Left ventricle myocardium inferior (tissue), 1 donor: ENCODE measurements at regions not wholly inside any gene's neighbourhood (a gene's known extent, or its start where the extent isn't known, plus 50 kb on each side); places are given as distances from the start of the nearest gene placed in this dataset.

Experiments
- DNase-seq: peaks from one replicate; pipeline ENCODE4 v3.0.0-alpha.2; 2020
- H3K27ac ChIP-seq: fragments of 200-600 bp; replicated peaks from 2 replicates; pipeline ENCODE4 v1.8.0; 2021
- H3K27me3 ChIP-seq: fragments of 200-600 bp; 2 replicates; pipeline ENCODE4 v1.8.0; 2021; ENCODE audit warnings: low read depth
- H3K36me3 ChIP-seq: fragments of 200-600 bp; 2 replicates; pipeline ENCODE4 v1.8.0; 2021
- H3K4me1 ChIP-seq: fragments of 200-600 bp; 2 replicates; pipeline ENCODE4 v1.8.0; 2021
- H3K4me3 ChIP-seq: fragments of 200-600 bp; 2 replicates; pipeline ENCODE4 v1.8.0; 2021; ENCODE audit warnings: mild to moderate bottlenecking, moderate library complexity
- H3K9me3 ChIP-seq: fragments of 200-600 bp; replicated peaks from 2 replicates; pipeline ENCODE4 v1.8.0; 2021
- CTCF ChIP-seq: fragments of 200-600 bp; IDR thresholded peaks from 2 replicates; pipeline ENCODE4 v1.8.0; 2021; ENCODE audit warnings: antibody characterized with exemption, mild to moderate bottlenecking, borderline replicate concordance
- intact Hi-C: fragments of 100-400 bp; cut with micrococcal nuclease; formaldehyde crosslinking; loops from one replicate; pipeline ENCODE4 v1.11.0; 2022
- donor health status: DM: no; HTN: yes; CAD: no; lungs with severe emphysema.

GRCh38 chr7:54060643-54061042, 481.5 kb upstream of the VSTM2A start:
- no peaks in the 10 kb centered on the region for H3K27me3 ChIP-seq
- no peaks in the 10 kb centered on the region for H3K36me3 ChIP-seq
- no peak overlapping the region for H3K27ac ChIP-seq
- no peaks in the 10 kb centered on the region for H3K4me1 ChIP-seq
- H3K9me3 ChIP-seq: peaks cover 12% of the 10 kb centered on the region
- intact Hi-C loops: no loop called here
- H3K4me3 ChIP-seq: no peak overlapping the region
- no peak for TF ChIP-seq CTCF
- no peak for DNase-seq

- no peaks in the 10 kb centered on the region for H3K9me3 ChIP-seq
- intact Hi-C loops: no loop called here
- H3K4me1 ChIP-seq: no peaks in the 10 kb centered on the region
- H3K4me3 ChIP-seq: no peak overlapping the region
- no peak overlapping the region for H3K27ac ChIP-seq
- TF ChIP-seq CTCF: no peak
- H3K27me3 ChIP-seq: no peaks in the 10 kb centered on the region
- no peaks in the 10 kb centered on the region for H3K36me3 ChIP-seq
- no peak for DNase-seq
Measured at GRCh38 chr7:54066643-54067042, 475.5 kb upstream of the VSTM2A start.

DNA sequence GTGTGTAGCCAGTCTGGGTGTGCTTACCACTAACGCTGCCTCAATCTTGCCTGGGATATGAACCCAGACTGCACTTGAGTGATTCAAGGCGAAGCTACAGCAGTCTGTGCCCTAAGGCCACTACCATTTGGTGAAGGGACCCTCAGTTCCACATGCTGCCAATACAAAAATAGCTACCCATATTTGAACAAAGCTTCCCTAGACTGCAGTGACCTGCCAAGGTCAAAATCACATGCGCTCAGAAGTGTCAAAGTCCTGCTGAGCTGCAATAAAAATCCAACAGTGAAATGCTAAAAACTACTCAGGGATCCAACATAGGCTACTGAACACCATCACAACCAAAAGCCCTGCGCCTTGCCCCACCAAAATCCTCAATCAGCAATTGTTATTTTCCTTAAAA, 472.3 kb upstream of the VSTM2A start:
- Histone ChIP-seq H3K4me1 (no peaks in the 10 kb centered on the region), H3K27ac (no peak overlapping the region), H3K36me3 (no peaks in the 10 kb centered on the region), H3K9me3 (no peaks in the 10 kb centered on the region), H3K4me3 (no peak overlapping the region), H3K27me3 (no peaks in the 10 kb centered on the region)
- intact Hi-C loops: no loop called here
- no peak for DNase-seq
- TF ChIP-seq CTCF: no peak

DNA sequence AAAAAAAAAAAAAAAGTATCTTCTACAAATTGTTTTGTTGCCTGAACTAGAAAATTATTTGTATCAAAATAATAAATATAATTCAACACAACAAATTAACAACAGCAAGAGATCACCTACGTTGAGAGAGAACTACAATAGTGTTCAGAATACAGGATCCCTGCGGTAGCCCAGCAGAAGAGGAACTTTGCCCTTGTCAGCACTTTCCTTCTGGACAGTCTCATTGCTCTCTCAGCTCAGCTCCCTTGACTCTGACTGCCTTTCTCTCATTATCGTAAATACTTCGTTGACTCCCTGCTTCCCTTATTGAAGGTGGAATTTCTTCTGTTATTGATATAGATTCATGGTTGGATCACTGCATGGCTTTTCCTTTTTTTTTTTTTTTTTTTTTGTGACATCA, 469.5 kb upstream of the VSTM2A start:
- H3K4me3 ChIP-seq: no peak overlapping the region
- H3K27ac ChIP-seq: no peak overlapping the region
- DNase-seq: no peak
- no peak for TF ChIP-seq CTCF
- no peaks in the 10 kb centered on the region for H3K9me3 ChIP-seq
- H3K27me3 ChIP-seq: no peaks in the 10 kb centered on the region
- intact Hi-C loops: no loop called here
- no peaks in the 10 kb centered on the region for H3K4me1 ChIP-seq
- H3K36me3 ChIP-seq: no peaks in the 10 kb centered on the region

GRCh38 chr7:54076616-54077015, 465.6 kb upstream of the VSTM2A start:
- intact Hi-C loops: no loop called here
- H3K9me3 ChIP-seq: peaks cover 4% of the 10 kb centered on the region
- no peak for TF ChIP-seq CTCF
- H3K27me3 ChIP-seq: no peaks in the 10 kb centered on the region
- H3K4me1 ChIP-seq: no peaks in the 10 kb centered on the region
- no peaks in the 10 kb centered on the region for H3K36me3 ChIP-seq
- DNase-seq: no peak
- H3K4me3 ChIP-seq: no peak overlapping the region
- no peak overlapping the region for H3K27ac ChIP-seq

- no peak for DNase-seq
- Histone ChIP-seq H3K27ac (no peak overlapping the region), H3K27me3 (no peaks in the 10 kb centered on the region), H3K36me3 (no peaks in the 10 kb centered on the region), H3K4me1 (no peaks in the 10 kb centered on the region), H3K4me3 (no peak overlapping the region), H3K9me3 (peaks cover 4% of the 10 kb centered on the region)
- intact Hi-C loops: no loop called here
- no peak for TF ChIP-seq CTCF
Measured at GRCh38 chr7:54080525-54080924, 461.6 kb upstream of the VSTM2A start.
